NT2/D1 (cell line): ENCODE measurements at regions not wholly inside any gene's neighbourhood (a gene's known extent, or its start where the extent isn't known, plus 50 kb on each side); places are given as distances from the start of the nearest gene placed in this dataset.

Experiments used
- DNase-seq: peaks from one replicate; pipeline ENCODE4 v3.0.0-alpha.2; 2011; ENCODE audit warnings: low read depth, low spot score
- H3K27me3 ChIP-seq: 2 replicates; pipeline ENCODE4 v1.6.0; 2011; ENCODE audit warnings: mild to moderate bottlenecking; ENCODE audit not compliant: insufficient read length, insufficient read depth
- H3K36me3 ChIP-seq: 2 replicates; pipeline ENCODE4 v1.6.1; 2011; ENCODE audit warnings: mild to moderate bottlenecking, low read length, mixed read lengths; ENCODE audit not compliant: insufficient read depth, insufficient read length
- H3K4me1 ChIP-seq: 2 replicates; pipeline ENCODE4 v1.5.1; 2011; ENCODE audit not compliant: insufficient read depth, insufficient read length
- H3K4me3 ChIP-seq: 2 replicates; pipeline ENCODE4 v1.5.1; 2011; ENCODE audit warnings: low read depth; ENCODE audit not compliant: insufficient read length
- H3K9ac ChIP-seq: 2 replicates; pipeline ENCODE4 v1.6.0; 2011; ENCODE audit warnings: low read depth; ENCODE audit not compliant: insufficient read length
- H3K9me3 ChIP-seq: 2 replicates; pipeline ENCODE4 v1.5.1; 2011; ENCODE audit warnings: mild to moderate bottlenecking, low read length; ENCODE audit not compliant: insufficient read depth
- SUZ12 ChIP-seq: IDR thresholded peaks from 2 replicates; pipeline ENCODE4 v1.6.1; 2011; ENCODE audit not compliant: insufficient read length, insufficient read depth; ENCODE audit errors: extremely low read depth
- YY1 ChIP-seq: IDR thresholded peaks from 2 replicates; pipeline ENCODE4 v1.6.1; 2011; ENCODE audit not compliant: insufficient read length, insufficient read depth
- ZNF274 ChIP-seq: IDR thresholded peaks from 2 replicates; pipeline ENCODE4 v1.6.1; 2011; ENCODE audit warnings: mild to moderate bottlenecking, low read depth, low read length

DNA sequence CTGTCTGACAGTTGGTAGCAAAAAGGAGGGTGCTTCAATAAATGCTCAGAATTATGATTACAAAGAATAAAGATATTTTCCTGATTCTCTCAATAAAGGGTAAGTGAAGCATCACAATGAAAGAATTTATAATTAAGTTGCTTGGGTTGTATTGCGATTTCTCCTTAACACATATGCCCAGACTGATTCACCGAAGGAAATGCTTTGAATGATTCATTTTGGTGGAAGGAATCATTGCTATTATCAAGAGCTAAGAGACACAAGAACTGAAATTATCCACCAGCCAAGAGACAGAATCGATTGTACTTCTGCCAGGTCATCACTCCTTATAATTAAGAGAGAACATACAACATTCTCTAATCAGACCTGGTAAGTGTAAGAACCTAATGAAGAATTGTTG lies 301.4 kb downstream of the NR4A2 start:
- H3K27me3 ChIP-seq, result no peaks in the 10 kb centered on the region
- no peak for DNase-seq
- no peaks in the 10 kb centered on the region for H3K36me3 ChIP-seq
- no peak overlapping the region for H3K4me3 ChIP-seq
- H3K9ac ChIP-seq, result no peak overlapping the region
- H3K4me1 ChIP-seq, result no peaks in the 10 kb centered on the region
- no peaks in the 10 kb centered on the region for H3K9me3 ChIP-seq
- no peak for TF ChIP-seq YY1
- no peak for TF ChIP-seq ZNF274
- no peak for TF ChIP-seq SUZ12

DNA sequence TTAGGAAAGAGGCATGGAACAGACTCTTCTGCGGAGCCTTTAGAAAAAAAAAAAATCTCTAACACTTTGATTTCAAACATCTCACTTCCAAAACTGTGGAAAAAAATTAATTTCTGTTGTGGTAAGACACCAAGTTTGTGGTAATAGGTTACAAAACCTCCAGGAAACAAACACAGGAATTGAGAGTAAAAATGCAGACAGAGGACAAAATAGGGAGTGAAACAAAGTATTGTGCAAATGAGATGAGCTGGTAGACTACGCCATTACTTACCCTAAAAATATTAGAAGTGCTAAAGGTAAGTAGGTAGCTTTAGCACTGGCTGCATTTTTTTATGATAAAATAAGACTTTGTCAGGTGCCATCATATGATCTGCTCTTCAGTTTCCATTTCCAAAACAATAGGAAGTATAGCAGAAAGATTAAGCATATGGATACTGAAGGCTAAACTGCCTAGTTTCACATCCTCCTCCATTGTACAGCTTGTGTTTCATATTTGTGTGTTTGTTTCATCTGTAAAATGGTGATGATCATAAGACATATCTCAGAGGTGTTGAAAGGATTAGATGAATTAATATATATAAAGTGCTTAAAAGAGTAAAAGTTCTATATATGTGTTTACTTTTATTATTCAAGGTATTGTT lies 309.2 kb downstream of the NR4A2 start:
- no peaks in the 10 kb centered on the region for H3K4me1 ChIP-seq
- no peaks in the 10 kb centered on the region for H3K9me3 ChIP-seq
- no peak overlapping the region for H3K9ac ChIP-seq
- H3K36me3 ChIP-seq, result no peaks in the 10 kb centered on the region
- H3K27me3 ChIP-seq, result no peaks in the 10 kb centered on the region
- H3K4me3 ChIP-seq, result no peak overlapping the region
- DNase-seq, result no peak
- TF ChIP-seq YY1 (no peak), SUZ12 (no peak), ZNF274 (no peak)

DNA sequence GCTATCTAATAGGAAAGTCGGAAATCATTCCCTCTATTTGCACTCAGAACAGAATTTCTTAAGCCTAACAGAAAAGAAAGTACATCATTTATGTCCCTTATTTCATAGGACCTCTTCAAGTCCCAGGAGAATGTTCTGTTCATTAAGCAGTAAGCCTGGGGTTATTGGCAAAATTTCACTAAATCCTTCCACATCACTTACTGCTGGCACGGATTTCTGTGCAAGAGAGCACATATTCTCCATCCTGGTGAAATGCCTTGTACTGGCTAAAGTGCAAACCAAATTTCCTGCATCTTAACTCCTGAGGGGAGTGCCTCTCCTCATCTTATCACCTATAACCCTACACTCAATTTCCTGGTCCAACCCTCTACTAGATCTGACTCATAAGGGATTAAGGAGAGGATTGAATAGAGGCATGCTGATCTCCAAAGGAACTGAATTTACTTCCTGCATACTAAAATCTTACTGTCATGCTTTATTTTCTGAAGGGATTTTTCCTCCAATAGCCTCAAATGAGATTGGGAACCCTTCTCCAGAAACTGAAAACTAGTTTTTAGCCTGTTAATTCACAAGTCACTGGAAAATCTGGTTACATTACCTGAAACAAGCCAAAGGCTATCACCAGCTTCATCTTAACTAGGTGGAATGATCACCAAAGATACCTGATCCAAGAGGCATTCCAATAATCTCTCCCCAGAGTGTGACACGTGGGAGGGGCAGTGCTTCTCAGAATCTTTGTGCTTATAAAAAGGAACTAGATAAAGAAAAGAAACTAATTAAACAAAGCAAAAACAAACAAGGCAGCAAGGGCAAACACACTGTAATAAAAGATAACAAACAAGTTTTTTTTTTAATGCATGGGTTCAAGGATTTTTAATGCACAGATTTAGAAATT lies 311.1 kb downstream of the NR4A2 start:
- TF ChIP-seq YY1 (no peak), ZNF274 (no peak)
- no peak overlapping the region for H3K9ac ChIP-seq
- H3K27me3 ChIP-seq, result no peaks in the 10 kb centered on the region
- no peaks in the 10 kb centered on the region for H3K9me3 ChIP-seq
- no peaks in the 10 kb centered on the region for H3K36me3 ChIP-seq
- H3K4me1 ChIP-seq, result no peaks in the 10 kb centered on the region
- H3K4me3 ChIP-seq, result no peak overlapping the region
- no peak for DNase-seq

DNA sequence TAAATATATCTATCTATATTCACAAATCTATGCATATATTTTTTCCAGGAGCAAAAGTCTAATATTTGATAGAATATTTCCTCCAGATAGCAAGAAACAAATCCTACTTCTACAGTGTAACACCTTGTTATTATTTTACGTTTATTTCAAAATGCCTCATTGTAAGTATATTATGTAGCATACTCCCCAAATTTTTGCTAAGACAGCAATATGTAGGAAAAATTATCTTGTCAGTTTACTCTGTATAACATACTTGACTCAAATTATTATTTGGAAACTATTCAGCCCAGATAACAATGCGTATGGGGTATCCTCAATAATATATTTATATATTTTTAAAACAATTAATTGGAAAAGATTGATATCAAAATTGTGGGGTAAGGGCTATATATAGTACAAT lies 313.2 kb downstream of the NR4A2 start:
- Histone ChIP-seq H3K9me3 (no peaks in the 10 kb centered on the region), H3K36me3 (no peaks in the 10 kb centered on the region), H3K27me3 (no peaks in the 10 kb centered on the region), H3K4me3 (no peak overlapping the region), H3K9ac (no peak overlapping the region), H3K4me1 (no peaks in the 10 kb centered on the region)
- no peak for TF ChIP-seq ZNF274
- no peak for TF ChIP-seq YY1
- no peak for TF ChIP-seq SUZ12
- DNase-seq, result no peak

DNA sequence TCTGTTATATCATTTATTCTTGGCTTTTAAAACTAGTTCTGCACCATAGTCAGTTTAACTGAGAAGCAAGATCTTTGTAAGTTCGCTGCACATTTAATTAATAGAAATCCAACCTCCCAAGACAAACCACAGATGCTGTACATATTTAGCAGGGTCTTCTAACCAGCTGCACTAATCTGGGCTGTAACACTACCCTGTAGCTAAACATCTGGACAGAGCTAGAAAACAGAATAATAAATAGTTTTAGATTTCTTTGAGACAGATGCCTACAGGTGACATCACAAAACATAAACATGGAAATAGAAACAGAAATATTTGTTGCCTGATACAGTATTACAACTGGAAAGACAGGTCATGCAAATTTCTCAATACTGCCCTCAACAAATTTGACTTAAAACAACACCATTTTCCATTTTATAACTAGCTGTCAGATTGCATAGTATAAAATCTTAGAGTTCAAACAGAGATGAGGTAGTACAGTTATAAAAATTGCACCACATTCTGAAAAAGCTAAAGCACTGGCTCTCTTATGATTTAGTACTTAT lies 315.1 kb downstream of the NR4A2 start:
- no peak for TF ChIP-seq ZNF274
- TF ChIP-seq SUZ12, result no peak
- no peak for TF ChIP-seq YY1
- Histone ChIP-seq H3K36me3 (no peaks in the 10 kb centered on the region), H3K4me1 (no peaks in the 10 kb centered on the region), H3K9me3 (no peaks in the 10 kb centered on the region), H3K27me3 (no peaks in the 10 kb centered on the region), H3K9ac (no peak overlapping the region), H3K4me3 (no peak overlapping the region)
- no peak for DNase-seq

DNA sequence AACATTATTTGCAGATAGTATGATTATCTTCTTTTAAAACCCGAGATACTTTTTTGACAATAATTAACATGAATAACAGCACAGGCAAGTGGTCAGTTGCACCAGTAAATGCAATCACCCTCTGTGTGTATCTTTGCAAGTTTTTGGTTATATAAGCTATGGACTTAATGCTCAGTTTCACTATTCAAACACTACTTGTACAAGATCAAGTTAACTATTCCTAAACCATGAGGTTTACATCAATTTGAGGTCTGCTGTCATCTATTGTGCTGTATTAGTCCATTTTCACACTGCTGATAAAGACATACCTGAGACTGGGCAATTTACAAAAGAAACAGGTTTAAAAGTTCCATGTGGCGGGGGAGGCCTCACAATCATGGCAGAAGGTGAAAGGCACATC lies 323.2 kb downstream of the NR4A2 start:
- no peak for DNase-seq
- Histone ChIP-seq H3K36me3 (no peaks in the 10 kb centered on the region), H3K27me3 (no peaks in the 10 kb centered on the region), H3K4me1 (peaks cover 2% of the 10 kb centered on the region), H3K9me3 (peaks cover 22% of the 10 kb centered on the region), H3K4me3 (no peak overlapping the region), H3K9ac (no peak overlapping the region)
- TF ChIP-seq YY1 (no peak), ZNF274 (no peak), SUZ12 (no peak)
